Tongue (tissue), 1 donor: ENCODE measurements at regions not wholly inside any gene's neighbourhood (a gene's known extent, or its start where the extent isn't known, plus 50 kb on each side); places are given as distances from the start of the nearest gene placed in this dataset.

ENCODE experiments used
- DNase-seq: peaks from one replicate; pipeline ENCODE4 v3.0.0-alpha.2; 2015

DNA sequence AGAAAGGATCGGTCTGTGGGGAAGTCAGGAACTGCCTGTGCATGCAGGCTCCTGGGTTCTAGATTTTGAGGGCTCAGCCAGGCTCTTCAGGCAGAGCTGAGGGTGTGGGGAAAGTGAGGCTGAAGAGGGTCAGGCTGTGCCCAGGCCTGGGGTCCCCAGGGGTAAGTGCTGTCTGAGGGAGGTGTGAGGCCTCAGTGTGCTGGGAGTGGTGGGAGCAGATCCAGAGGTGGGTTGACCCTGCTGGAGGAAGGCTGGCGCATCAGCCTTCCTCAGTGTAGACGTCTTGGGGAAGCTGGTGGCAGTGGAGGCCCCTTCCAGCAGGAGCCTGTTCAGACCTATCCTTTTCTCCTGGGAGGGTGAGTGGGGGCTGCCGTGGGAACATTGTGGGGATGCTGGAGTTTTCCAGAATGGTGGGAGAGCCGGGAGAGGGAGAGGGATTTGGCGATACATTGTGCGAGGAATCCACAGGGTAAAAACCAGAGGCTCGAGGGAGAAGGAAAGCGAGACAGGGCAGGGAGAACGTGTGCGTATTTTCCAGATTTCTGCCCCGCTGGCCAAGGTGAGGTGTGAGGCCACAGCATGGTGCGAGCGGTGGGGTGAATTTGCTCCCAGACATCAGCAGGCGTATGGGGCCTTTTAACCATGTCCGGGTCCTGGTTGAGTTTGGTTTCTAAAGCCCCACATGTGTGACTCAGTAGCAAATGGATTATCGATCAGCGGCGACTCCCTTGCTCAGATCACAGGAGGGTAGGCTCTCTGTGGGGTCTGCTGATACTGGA, 237.7 kb downstream of the TEX29 start:
- no peak for DNase-seq

GRCh38 chr13:111558700-111559088, 238.3 kb downstream of the TEX29 start:
- no peak for DNase-seq

DNA sequence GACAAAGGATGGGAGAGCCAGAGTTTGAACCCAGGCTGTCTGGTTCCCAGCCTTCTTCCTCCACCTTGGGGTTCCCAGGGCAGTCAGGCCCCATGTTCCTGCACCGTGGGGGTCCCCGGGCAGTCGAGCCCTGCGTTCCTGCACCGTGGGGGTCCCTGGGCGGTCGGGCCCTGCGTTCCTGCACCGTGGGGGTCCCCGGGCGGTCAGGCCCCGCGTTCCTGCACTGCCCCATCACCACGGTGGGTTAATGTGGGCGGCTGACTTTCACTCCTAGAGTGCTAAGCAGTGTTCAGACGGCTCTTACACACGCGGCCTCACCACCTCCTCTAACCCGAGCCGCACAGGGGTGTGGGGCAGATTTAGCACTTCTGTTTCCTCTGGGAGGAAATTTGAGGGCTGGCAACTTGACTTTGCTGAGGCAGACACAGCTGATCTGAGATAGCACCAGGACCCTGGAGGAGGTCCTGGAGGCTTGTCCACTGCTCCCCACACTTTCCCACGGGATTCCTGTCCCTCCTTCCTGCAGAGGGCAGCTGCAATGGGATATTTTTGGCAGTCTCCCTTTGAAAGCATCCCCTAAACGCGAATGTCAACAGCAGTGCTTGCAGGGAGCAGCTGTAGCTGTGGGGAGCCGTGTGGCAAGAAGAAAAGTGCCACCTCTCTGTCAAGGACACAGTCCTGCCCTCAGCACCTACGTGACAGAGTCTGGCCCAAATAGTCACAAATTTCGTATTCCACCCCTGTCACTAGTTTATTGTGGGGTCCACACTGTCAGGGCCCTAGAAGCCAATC, 239.4 kb downstream of the TEX29 start:
- DNase-seq, result peak; percentile 71

- DNase-seq, result no peak
Observed at GRCh38 chr13:111561091-111561781, 240.8 kb downstream of the TEX29 start.

- peak; percentile 85 for DNase-seq
Observed at GRCh38 chr13:111562716-111563115, 242.3 kb downstream of the TEX29 start.

- DNase-seq, result no peak
Observed at GRCh38 chr13:111564606-111565005, 244.2 kb downstream of the TEX29 start.

DNA sequence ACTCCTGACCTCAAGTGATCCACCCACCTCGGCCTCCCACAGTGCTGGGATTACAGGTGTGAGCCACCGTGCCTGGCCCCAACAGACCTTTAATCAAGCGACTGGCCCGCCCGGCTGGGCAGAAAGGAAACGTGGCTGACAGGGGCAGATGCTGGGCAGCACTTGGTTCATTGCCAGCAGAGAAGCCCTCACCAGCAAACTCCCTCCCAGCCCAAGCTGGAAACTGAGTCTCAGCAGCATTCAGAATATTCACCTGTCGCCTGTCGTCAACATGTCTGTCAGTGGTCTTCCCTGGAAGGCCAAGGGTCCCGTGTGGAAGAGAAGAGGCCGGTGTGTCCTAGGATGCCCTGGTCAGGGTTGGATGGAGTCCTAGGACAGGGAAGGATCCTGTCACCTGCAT, 245.0 kb downstream of the TEX29 start:
- DNase-seq, result no peak

- no peak for DNase-seq
Observed at GRCh38 chr13:111566567-111566966, 246.1 kb downstream of the TEX29 start.

DNA sequence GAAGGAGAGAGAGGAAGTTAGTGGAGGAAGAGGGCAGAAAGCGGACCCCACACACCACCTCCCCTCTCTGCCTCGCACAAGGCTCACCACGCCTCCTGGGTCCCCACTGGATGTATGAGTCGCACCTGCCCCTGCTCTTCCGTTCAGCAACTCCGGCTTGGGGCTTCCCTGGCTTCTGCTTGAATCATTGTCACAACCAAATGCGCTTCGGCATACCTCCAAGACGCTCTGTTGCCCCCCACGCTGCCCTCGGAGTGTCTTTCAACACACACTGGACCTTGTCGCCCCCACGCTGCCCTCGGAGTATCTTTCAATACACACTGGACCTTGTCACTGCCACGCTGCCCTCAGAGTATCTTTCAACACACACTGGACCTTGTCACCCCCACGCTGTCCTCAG, 247.2 kb downstream of the TEX29 start:
- DNase-seq, result no peak

DNA sequence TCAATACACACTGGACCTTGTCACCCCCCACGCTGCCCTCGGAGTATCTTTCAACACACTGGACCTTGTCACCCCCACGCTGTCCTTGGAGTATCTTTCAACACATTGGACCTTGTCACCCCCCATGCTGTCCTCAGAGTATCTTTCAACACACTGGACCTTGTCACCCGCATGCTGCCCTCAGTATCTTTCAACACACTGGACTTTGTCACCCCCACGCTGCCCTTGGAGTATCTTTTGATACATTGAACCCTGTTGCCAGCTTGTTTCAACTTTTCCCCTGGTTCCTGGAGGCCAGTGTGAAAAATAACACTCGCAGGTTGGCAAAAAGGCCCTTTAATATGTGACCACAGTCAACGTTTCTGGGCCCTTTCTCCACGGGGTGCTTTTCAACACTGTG, 247.8 kb downstream of the TEX29 start:
- no peak for DNase-seq

- DNase-seq, result no peak
Observed at GRCh38 chr13:111570911-111571310, 250.5 kb downstream of the TEX29 start.

- peak; percentile 30 for DNase-seq
Observed at GRCh38 chr13:111572956-111573761, 252.7 kb downstream of the TEX29 start.

DNA sequence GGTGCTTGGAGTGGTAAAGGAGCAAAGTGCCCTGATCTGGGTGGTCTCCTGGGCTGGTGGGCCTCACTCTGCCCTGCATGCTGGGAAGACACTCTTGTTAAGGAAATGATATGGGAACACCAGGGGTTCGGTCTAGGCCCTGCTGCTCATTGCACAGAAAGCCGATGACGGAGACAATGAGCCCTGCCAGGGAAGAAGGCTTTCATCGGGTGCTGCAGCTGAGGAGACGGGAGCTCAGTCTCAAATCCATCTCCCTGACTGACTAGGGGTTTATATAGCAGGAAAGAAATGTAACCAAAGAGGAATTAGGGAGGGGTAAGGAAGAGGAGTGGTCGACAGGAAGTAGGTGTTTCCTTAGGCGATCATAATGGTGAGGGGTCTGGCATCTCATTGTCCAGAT, 253.4 kb downstream of the TEX29 start:
- no peak for DNase-seq

DNA sequence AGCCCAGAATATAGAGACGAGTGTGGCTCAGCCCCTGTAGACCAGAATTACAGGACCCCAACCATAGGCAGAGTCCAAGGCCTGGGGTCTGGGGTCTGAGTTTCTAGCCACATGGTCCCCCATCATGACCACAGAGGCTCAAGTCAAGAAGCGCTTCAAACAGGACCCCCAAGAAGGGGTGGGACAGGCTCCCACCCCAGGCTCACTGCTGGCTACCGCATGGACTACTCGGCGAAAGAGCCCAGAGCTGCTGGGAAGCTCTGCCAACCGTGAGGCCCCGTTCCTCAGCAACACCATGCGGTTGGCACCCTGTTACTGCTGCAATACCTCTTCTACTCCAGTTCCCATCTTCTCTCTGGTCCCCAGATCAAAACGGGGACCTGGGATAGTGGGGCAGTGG, 254.8 kb downstream of the TEX29 start:
- DNase-seq, result no peak

DNA sequence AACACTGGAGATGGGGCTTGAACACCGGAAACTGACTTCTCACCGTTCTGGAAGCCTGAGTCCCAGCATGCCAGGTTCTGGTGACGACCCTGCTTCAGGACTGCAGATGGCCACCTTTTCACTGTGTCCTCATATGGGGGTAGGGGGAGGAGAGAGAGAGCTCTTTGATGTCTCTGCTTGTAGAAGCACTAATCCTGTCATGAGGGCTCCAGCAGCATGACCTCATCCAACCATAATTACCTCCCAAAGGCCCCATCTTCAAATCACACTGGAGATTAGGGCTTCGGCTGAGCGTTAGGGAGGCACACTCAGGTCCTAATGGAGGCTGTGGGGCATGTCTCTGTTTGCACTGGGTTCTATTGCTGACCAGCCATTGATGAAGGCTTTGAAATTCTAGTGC, 255.3 kb downstream of the TEX29 start:
- DNase-seq, result peak; percentile 35

DNA sequence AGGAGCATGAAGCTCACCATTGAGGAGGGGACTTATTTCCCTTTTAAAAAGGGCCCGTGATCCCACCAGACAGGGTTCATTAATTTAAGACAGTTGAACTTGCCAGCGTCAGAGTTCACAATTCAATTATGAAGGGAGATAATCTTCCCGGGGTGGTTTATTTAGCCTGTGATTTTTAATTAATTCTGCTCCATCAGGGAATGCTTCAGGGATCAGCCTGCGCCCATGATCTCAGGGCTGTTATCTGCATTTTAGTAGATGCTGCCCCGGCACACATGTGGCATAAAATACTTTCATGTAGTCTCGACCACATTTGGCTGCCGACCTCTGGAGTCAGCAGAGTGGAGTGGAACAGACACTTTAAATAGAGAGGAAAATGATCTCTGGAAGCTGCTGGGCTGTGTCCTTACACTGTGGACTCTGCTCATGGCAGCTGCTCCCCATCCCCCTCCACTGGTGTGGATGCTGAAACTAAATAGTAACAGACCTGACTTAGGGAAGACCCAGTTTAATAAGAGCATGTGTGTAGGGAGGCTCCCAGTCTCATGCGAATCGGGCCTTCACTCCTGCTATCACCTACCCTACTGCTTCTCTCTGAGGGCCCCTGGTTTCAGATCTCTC, 256.9 kb downstream of the TEX29 start:
- peak; percentile 66 for DNase-seq

- peak; percentile 48 for DNase-seq
Observed at GRCh38 chr13:111577956-111578605, 257.6 kb downstream of the TEX29 start.

DNA sequence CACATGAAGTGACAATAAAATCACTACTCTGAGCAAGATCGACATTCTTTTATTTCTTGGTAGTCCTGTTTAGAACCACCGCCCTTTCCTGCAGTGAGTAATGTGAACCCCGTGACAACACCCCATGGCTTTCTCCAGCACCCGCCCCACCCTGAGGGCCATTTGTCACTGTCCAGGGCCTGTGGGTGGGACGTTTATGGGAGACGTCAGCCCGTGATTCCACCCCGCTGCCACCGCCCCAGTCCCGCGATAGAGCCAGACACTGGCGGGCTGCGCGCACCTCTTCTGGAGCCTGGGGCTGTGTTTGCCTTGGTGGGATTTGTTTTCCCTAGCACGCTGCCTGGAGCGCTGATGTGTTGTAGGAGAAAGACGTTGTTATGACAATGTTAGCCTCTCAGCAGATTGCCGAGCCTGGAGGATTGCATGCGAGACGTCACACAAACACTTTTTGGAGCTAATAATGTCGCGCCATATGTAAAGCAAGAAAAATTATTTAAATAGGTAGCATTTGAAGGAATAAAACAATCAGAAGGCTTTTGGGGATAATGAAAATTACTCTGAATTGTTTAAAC, 263.7 kb downstream of the TEX29 start:
- peak; percentile 60 for DNase-seq

DNA sequence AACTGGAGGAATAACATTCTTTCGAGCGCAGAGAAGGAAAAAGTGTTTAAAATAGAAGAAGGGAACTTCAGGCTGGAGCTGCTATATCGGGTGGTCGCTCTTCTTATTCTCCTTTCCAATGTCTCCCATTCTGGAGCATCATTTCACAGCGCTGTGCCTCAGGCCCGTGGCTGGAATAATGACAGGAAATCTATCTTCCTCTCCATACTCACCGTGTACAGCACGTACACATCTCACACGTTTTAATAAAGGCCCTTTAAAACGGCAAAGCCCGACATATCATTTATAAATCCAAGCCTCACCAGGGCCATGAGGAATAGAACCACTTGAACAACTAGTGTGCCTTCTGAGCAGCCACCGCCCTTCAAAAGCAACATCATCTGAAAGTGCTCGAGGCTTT, 264.4 kb downstream of the TEX29 start:
- DNase-seq, result no peak

- no peak for DNase-seq
Observed at GRCh38 chr13:111586291-111586690, 265.8 kb downstream of the TEX29 start.

- no peak for DNase-seq
Observed at GRCh38 chr13:111587249-111587648, 266.8 kb downstream of the TEX29 start.
